ENCODE measurements at regions not wholly inside any gene's neighbourhood (a gene's known extent, or its start where the extent isn't known, plus 50 kb on each side); places are given as distances from the start of the nearest gene placed in this dataset.

DNA sequence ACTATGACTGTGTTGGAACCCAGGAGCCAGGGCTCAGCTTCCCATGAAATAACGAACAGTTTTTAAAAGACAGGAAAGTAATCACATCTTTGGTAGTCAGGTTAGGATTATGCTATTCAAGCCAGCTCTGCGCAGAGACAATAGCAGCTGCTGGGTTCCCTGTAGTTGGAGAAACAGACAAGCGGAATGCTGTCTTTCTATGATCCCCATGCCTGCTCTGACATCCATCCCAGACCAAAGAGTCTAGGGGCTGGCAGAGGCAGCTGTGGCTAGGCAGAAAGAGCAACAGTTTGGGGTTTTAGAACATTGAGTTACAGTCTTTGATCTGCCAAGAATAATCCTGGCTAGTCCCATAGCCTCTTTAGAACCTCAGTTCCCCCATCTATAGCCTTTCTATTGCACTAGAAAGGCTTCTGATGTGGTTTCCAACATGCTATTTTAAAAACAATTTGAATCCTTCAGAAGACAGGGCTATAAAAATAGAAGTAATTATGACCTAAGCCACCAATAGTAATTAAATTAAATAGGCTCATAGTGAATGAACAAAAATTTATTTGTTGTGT, 146.8 kb downstream of the MTX2 start:
- CTCF ChIA-PET: no interaction called here

DNA sequence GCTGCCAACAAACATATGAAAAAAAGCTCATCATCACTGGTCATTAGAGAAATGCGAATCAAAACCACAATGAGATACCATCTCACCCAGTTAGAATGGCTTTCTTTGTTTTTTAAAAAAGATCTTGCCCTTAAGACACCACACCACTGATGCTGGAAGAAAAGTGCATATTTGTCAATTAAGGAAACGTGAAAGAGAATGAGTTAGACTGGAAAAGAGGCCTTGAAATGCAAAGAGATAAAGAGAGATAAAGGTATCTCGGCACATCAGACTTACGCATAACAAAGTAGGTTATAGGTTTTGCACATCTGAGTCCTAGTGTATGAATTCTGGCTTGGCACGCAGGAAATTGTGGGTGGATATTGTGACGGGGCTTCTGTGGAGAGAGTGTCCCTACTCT, 149.5 kb downstream of the MTX2 start:
- no peaks in the 10 kb centered on the region for H3K9me3 ChIP-seq (ENCODE audit: control insufficient read depth, insufficient read depth, low read depth, low read length)
- no peak overlapping the region for H3K4me3 ChIP-seq (ENCODE audit: low read depth in 2 of 2, low read length in 2 of 2)
- DNase-seq (ENCODE audit: low read depth, low spot score) (no peak), ATAC-seq (no peak)
- H3K27ac ChIP-seq (ENCODE audit: low read length): no peak overlapping the region
- ChIA-PET POLR2A (no interaction called here), CTCF (no interaction called here)
- no peaks in the 10 kb centered on the region for H3K36me3 ChIP-seq (ENCODE audit: control insufficient read depth, insufficient read depth, low read length)
- intact Hi-C loops (cut with micrococcal nuclease; ENCODE audit: unreplicated experiment): no loop called here
- in situ Hi-C loops (cut with HindIII; ENCODE audit: low pct_unique_long_range_greater_than_20kb, low sequenced_read_pairs): no loop called here
- H3K4me1 ChIP-seq (ENCODE audit: control insufficient read depth, insufficient read depth, low read length): no peaks in the 10 kb centered on the region
- TF ChIP-seq TCF7L2 (IDR thresholded peaks at IDR 0.05; ENCODE audit: low read depth, low read length): no peak
- TF ChIP-seq, protein P1, sequence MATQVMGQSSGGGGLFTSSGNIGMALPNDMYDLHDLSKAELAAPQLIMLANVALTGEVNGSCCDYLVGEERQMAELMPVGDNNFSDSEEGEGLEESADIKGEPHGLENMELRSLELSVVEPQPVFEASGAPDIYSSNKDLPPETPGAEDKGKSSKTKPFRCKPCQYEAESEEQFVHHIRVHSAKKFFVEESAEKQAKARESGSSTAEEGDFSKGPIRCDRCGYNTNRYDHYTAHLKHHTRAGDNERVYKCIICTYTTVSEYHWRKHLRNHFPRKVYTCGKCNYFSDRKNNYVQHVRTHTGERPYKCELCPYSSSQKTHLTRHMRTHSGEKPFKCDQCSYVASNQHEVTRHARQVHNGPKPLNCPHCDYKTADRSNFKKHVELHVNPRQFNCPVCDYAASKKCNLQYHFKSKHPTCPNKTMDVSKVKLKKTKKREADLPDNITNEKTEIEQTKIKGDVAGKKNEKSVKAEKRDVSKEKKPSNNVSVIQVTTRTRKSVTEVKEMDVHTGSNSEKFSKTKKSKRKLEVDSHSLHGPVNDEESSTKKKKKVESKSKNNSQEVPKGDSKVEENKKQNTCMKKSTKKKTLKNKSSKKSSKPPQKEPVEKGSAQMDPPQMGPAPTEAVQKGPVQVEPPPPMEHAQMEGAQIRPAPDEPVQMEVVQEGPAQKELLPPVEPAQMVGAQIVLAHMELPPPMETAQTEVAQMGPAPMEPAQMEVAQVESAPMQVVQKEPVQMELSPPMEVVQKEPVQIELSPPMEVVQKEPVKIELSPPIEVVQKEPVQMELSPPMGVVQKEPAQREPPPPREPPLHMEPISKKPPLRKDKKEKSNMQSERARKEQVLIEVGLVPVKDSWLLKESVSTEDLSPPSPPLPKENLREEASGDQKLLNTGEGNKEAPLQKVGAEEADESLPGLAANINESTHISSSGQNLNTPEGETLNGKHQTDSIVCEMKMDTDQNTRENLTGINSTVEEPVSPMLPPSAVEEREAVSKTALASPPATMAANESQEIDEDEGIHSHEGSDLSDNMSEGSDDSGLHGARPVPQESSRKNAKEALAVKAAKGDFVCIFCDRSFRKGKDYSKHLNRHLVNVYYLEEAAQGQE (IDR thresholded peaks at IDR 0.05; ENCODE audit: insufficient read depth in 1 of 2, low read depth in 2 of 2, low read length in 1 of 2): no peak
- TF ChIP-seq, protein P2, sequence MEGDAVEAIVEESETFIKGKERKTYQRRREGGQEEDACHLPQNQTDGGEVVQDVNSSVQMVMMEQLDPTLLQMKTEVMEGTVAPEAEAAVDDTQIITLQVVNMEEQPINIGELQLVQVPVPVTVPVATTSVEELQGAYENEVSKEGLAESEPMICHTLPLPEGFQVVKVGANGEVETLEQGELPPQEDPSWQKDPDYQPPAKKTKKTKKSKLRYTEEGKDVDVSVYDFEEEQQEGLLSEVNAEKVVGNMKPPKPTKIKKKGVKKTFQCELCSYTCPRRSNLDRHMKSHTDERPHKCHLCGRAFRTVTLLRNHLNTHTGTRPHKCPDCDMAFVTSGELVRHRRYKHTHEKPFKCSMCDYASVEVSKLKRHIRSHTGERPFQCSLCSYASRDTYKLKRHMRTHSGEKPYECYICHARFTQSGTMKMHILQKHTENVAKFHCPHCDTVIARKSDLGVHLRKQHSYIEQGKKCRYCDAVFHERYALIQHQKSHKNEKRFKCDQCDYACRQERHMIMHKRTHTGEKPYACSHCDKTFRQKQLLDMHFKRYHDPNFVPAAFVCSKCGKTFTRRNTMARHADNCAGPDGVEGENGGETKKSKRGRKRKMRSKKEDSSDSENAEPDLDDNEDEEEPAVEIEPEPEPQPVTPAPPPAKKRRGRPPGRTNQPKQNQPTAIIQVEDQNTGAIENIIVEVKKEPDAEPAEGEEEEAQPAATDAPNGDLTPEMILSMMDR (IDR thresholded peaks at IDR 0.05): no peak
- TF ChIP-seq POLR2AphosphoS5 (IDR thresholded peaks at IDR 0.05; ENCODE audit: low read depth, low read length): no peak
- no peak for TF ChIP-seq SIN3A (IDR thresholded peaks at IDR 0.05; ENCODE audit: borderline replicate concordance, insufficient read depth, low read depth, low read length)
- no TSS peak for BruUV-seq (replicated peaks)
- H3K27me3 ChIP-seq (ENCODE audit: control insufficient read depth, insufficient read depth, low read length): no peaks in the 10 kb centered on the region; the same call in 1 of the 2 replicates

More for the DNA sequence above, 146.8 kb downstream of the MTX2 start:
- no peaks in the 10 kb centered on the region for H3K9me3 ChIP-seq (ENCODE audit: control insufficient read depth, insufficient read depth, low read depth, low read length)
- POLR2A ChIA-PET: no interaction called here
- TF ChIP-seq, protein P1 (IDR thresholded peaks at IDR 0.05; ENCODE audit: insufficient read depth in 1 of 2, low read depth in 2 of 2, low read length in 1 of 2): no peak
- TF ChIP-seq SIN3A (IDR thresholded peaks at IDR 0.05; ENCODE audit: borderline replicate concordance, insufficient read depth, low read depth, low read length): no peak
- no peak for TF ChIP-seq TCF7L2 (IDR thresholded peaks at IDR 0.05; ENCODE audit: low read depth, low read length)
- no peak for TF ChIP-seq POLR2AphosphoS5 (IDR thresholded peaks at IDR 0.05; ENCODE audit: low read depth, low read length)
- TF ChIP-seq, protein P2 (IDR thresholded peaks at IDR 0.05): no peak
- DNase-seq (ENCODE audit: low read depth, low spot score): no peak
- in situ Hi-C loops (cut with HindIII; ENCODE audit: low pct_unique_long_range_greater_than_20kb, low sequenced_read_pairs): no loop called here
- H3K36me3 ChIP-seq (ENCODE audit: control insufficient read depth, insufficient read depth, low read length): no peaks in the 10 kb centered on the region
- no peak overlapping the region for H3K4me3 ChIP-seq (ENCODE audit: low read depth in 2 of 2, low read length in 2 of 2)
- intact Hi-C loops (cut with micrococcal nuclease; ENCODE audit: unreplicated experiment): no loop called here
- no peak overlapping the region for H3K27ac ChIP-seq (ENCODE audit: low read length)
- H3K4me1 ChIP-seq (ENCODE audit: control insufficient read depth, insufficient read depth, low read length): no peaks in the 10 kb centered on the region
- H3K27me3 ChIP-seq (ENCODE audit: control insufficient read depth, insufficient read depth, low read length): no peaks in the 10 kb centered on the region; the same call in 1 of the 2 replicates
- ATAC-seq: no peak
- BruUV-seq (replicated peaks): no TSS peak
